Trophoblast cell (in vitro differentiated cells and primary cell): ENCODE measurements at regions not wholly inside any gene's neighbourhood (a gene's known extent, or its start where the extent isn't known, plus 50 kb on each side); places are given as distances from the start of the nearest gene placed in this dataset.
A peak's percentile ranks its signal among the peaks of the same experiment; 100 is the strongest.
"Not testable (repeated sequence)": the region's sequence is repeated elsewhere in the genome, so short reads cannot be mapped to it uniquely, and the experiment has no call there.

ENCODE experiments used
- DNase-seq, 2 donors: peaks; one replicate each; pipeline ENCODE4 v3.0.0-alpha.2; 2016
- H2AFZ ChIP-seq: 2 replicates; pipeline ENCODE4 v1.6.1; 2013; ENCODE audit warnings: low read length, moderate library complexity, mild to moderate bottlenecking; ENCODE audit not compliant: insufficient read depth, poor library complexity
- H2AK5ac ChIP-seq: 2 replicates; pipeline ENCODE4 v1.6.1; 2013; ENCODE audit warnings: mild to moderate bottlenecking, low read length
- H2BK120ac ChIP-seq: 2 replicates; pipeline ENCODE4 v1.6.1; 2013; ENCODE audit warnings: low read length, mild to moderate bottlenecking, moderate library complexity; ENCODE audit not compliant: insufficient read depth, poor library complexity
- H2BK12ac ChIP-seq: 2 replicates; pipeline ENCODE4 v1.6.1; 2013; ENCODE audit warnings: mild to moderate bottlenecking, low read length, moderate library complexity
- H2BK5ac ChIP-seq: 2 replicates; pipeline ENCODE4 v1.6.1; 2013; ENCODE audit warnings: low read length, low read depth, moderate library complexity, mild to moderate bottlenecking; ENCODE audit not compliant: poor library complexity
- H3K14ac ChIP-seq: 2 replicates; pipeline ENCODE4 v1.6.1; 2013; ENCODE audit warnings: mild to moderate bottlenecking, low read length
- H3K18ac ChIP-seq: 2 replicates; pipeline ENCODE4 v1.6.1; 2013; ENCODE audit warnings: mild to moderate bottlenecking, low read length
- H3K23ac ChIP-seq: 2 replicates; pipeline ENCODE4 v1.6.1; 2013; ENCODE audit warnings: low read length
- H3K27ac ChIP-seq: 2 replicates; pipeline ENCODE4 v1.5.1; 2013; ENCODE audit warnings: low read depth, mild to moderate bottlenecking, inconsistent platforms, low read length, moderate library complexity
- H3K27me3 ChIP-seq: 2 replicates; pipeline ENCODE4 v1.6.1; 2013; ENCODE audit warnings: inconsistent platforms, mild to moderate bottlenecking, low read length, moderate library complexity; ENCODE audit not compliant: insufficient read depth
- H3K36me3 ChIP-seq, 2 experiments: 1 replicate in 1 of 2; 2 replicates in 1 of 2; pipeline ENCODE4 v1.6.1; 2013; ENCODE audit warnings: low read length in 2 of 2, mild to moderate bottlenecking in 2 of 2, moderate library complexity in 1 of 2; ENCODE audit not compliant: insufficient read depth in 2 of 2, control insufficient read depth in 1 of 2
- H3K4ac ChIP-seq: 2 replicates; pipeline ENCODE4 v1.6.1; 2013; ENCODE audit warnings: low read depth, mild to moderate bottlenecking, low read length, moderate library complexity
- H3K4me1 ChIP-seq, 2 experiments: 1 replicate in 1 of 2; 2 replicates in 1 of 2; pipeline ENCODE4 v1.6.1; 2013; ENCODE audit warnings: low read length in 2 of 2, mild to moderate bottlenecking in 2 of 2, moderate library complexity in 1 of 2; ENCODE audit not compliant: insufficient read depth in 2 of 2, control insufficient read depth in 1 of 2
- H3K4me2 ChIP-seq: 2 replicates; pipeline ENCODE4 v1.6.1; 2013; ENCODE audit warnings: inconsistent platforms, mild to moderate bottlenecking, low read length, moderate library complexity
- H3K4me3 ChIP-seq: 2 replicates; pipeline ENCODE4 v1.5.1; 2013; ENCODE audit warnings: mild to moderate bottlenecking, low read depth, low read length, inconsistent platforms
- H3K79me1 ChIP-seq: one replicate; pipeline ENCODE4 v1.6.1; 2013; ENCODE audit warnings: low read length
- H3K79me2 ChIP-seq: 2 replicates; pipeline ENCODE4 v1.6.1; 2013; ENCODE audit warnings: low read length, mild to moderate bottlenecking; ENCODE audit not compliant: control insufficient read depth, insufficient read depth, poor library complexity
- H3K9ac ChIP-seq: 2 replicates; pipeline ENCODE4 v1.6.1; 2013; ENCODE audit warnings: mild to moderate bottlenecking, low read length
- H3K9me3 ChIP-seq: 2 replicates; pipeline ENCODE4 v1.6.1; 2013; ENCODE audit warnings: low read depth, mild to moderate bottlenecking, control low read depth, inconsistent platforms, low read length; ENCODE audit not compliant: insufficient read depth
- H4K12ac ChIP-seq: 2 replicates; pipeline ENCODE4 v1.6.1; 2013; ENCODE audit warnings: low read depth, mild to moderate bottlenecking, low read length, moderate library complexity
- H4K8ac ChIP-seq: 2 replicates; pipeline ENCODE4 v1.6.1; 2013; ENCODE audit warnings: low read depth, mild to moderate bottlenecking, low read length, moderate library complexity
- H4K91ac ChIP-seq: one replicate; pipeline ENCODE4 v1.6.1; 2013; ENCODE audit warnings: low read depth, mild to moderate bottlenecking, low read length, moderate library complexity
- WGBS: extraction: QIAGEN DNeasy Blood & Tissue Kit; methylation state at CpG from one replicate; pipeline ENCODE4 v1.1.7; 2013; ENCODE audit warnings: missing lambda C conversion rate; ENCODE audit not compliant: insufficient read length, insufficient coverage; ENCODE audit errors: extremely low coverage; 5-methylcytosine and 5-hydroxymethylcytosine counted together

DNA sequence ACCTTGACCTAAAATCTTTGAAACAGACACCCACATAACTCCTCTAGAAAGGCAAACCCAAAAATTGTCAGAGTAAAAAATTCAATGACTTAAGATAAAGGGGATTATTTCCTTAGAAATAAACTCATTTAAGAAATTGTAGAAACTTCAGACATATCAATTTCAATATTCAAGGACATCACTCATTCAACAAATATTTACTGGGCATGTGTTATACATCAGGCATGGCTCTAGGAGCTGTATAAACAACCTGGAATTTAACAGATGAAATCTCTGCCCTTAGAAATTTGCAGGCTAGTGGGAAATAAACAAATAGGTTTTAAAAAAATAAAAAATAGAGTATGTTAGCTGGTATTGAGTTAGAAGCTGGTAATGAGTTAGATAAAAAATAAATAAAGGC, 84.0 kb upstream of the LSM14A start:
- no peaks in the 10 kb centered on the region for H3K79me1 ChIP-seq
- H2AK5ac ChIP-seq: no peak overlapping the region
- H3K4me3 ChIP-seq: no peak overlapping the region
- no peak overlapping the region for H4K8ac ChIP-seq
- no peak overlapping the region for H2AFZ ChIP-seq
- H3K9ac ChIP-seq: no peak overlapping the region
- no peaks in the 10 kb centered on the region for H3K36me3 ChIP-seq
- H3K18ac ChIP-seq: no peak overlapping the region
- no peak overlapping the region for H4K91ac ChIP-seq
- H3K4me1 ChIP-seq: peaks cover 0 to 3% of the 10 kb centered on the region in 2 experiments
- H3K79me2 ChIP-seq: no peaks in the 10 kb centered on the region
- no peak overlapping the region for H2BK12ac ChIP-seq
- H2BK120ac ChIP-seq: no peak overlapping the region
- H2BK5ac ChIP-seq: no peak overlapping the region
- no peak overlapping the region for H3K27ac ChIP-seq
- no peak overlapping the region for H4K12ac ChIP-seq
- H3K9me3 ChIP-seq: no peaks in the 10 kb centered on the region
- H3K4me2 ChIP-seq: no peak overlapping the region
- no peak overlapping the region for H3K4ac ChIP-seq
- DNase-seq: peak in 1 of 2 donors; percentile 69
- H3K27me3 ChIP-seq: no peaks in the 10 kb centered on the region
- H3K23ac ChIP-seq: no peak overlapping the region
- H3K14ac ChIP-seq: no peak overlapping the region

DNA sequence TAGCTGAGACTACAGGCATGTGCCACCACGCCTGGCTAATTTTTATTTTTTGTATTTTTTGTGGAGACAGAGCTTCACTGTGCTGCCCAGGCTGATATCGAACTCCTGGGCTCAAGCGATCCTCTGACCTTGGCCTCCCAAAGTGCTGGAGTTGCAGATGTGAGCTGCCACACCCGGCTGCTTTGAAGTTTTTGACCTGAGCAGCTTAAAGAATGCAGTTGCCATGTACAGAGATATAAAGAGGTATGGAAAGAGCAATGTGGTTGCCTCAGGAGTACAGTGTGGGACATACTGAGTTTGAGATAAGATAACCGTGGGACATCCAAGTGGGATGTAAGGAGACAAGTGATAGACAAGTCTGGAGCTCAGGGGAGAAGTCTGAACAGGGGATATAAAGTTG, 82.7 kb upstream of the LSM14A start:
- Histone ChIP-seq H2BK120ac (no peak overlapping the region), H3K9ac (no peak overlapping the region), H2AFZ (no peak overlapping the region), H3K27me3 (no peaks in the 10 kb centered on the region), H3K4ac (no peak overlapping the region), H3K79me1 (no peaks in the 10 kb centered on the region), H3K4me2 (no peak overlapping the region), H3K23ac (no peak overlapping the region), H3K27ac (no peak overlapping the region), H4K8ac (no peak overlapping the region), H4K91ac (no peak overlapping the region), H2AK5ac (no peak overlapping the region), H3K4me1 (peaks cover 0 to 3% of the 10 kb centered on the region in 2 experiments), H2BK5ac (no peak overlapping the region), H2BK12ac (no peak overlapping the region), H3K9me3 (no peaks in the 10 kb centered on the region), H4K12ac (no peak overlapping the region), H3K4me3 (no peak overlapping the region), H3K79me2 (no peaks in the 10 kb centered on the region), H3K14ac (no peak overlapping the region), H3K36me3 (no peaks in the 10 kb centered on the region), H3K18ac (no peak overlapping the region)
- DNase-seq: peak in 1 of 2 donors; percentile 64
- no CpG with 5 or more reads among the region's 5 CpGs for WGBS

DNA sequence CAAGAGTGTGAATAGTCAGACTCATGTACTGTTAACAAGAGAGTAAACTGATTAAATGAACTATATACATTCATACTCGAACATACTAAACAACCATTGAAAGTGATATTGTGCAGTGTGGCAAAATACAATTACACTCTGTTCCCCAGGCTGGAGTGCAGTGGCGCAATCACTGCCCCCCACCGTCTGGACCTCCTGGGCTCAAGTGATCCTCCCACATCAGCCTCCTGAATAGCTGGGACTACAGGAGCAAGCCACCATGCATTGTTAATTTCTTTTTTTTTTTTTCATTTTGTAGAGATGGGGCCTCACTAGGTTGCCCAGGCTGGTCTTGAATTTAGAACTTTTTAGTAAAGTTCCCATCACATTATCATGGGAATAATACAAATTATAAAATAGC, 77.3 kb upstream of the LSM14A start:
- H2AFZ ChIP-seq: no peak overlapping the region
- no peaks in the 10 kb centered on the region for H3K79me2 ChIP-seq
- no peak overlapping the region for H3K14ac ChIP-seq
- H2BK5ac ChIP-seq: no peak overlapping the region
- no peak overlapping the region for H4K91ac ChIP-seq
- DNase-seq: no peak
- no peak overlapping the region for H2BK12ac ChIP-seq
- no peak overlapping the region for H4K12ac ChIP-seq
- no peak overlapping the region for H4K8ac ChIP-seq
- H3K79me1 ChIP-seq: no peaks in the 10 kb centered on the region
- no CpG with 5 or more reads among the region's 3 CpGs for WGBS
- no peak overlapping the region for H2BK120ac ChIP-seq
- H2AK5ac ChIP-seq: no peak overlapping the region
- no peaks in the 10 kb centered on the region for H3K9me3 ChIP-seq
- H3K4me2 ChIP-seq: no peak overlapping the region
- no peaks in the 10 kb centered on the region for H3K36me3 ChIP-seq
- H3K4ac ChIP-seq: no peak overlapping the region
- no peak overlapping the region for H3K18ac ChIP-seq
- H3K27ac ChIP-seq: no peak overlapping the region
- no peak overlapping the region for H3K4me3 ChIP-seq
- no peak overlapping the region for H3K23ac ChIP-seq
- H3K4me1 ChIP-seq: no peaks in the 10 kb centered on the region
- no peaks in the 10 kb centered on the region for H3K27me3 ChIP-seq
- H3K9ac ChIP-seq: no peak overlapping the region

DNA sequence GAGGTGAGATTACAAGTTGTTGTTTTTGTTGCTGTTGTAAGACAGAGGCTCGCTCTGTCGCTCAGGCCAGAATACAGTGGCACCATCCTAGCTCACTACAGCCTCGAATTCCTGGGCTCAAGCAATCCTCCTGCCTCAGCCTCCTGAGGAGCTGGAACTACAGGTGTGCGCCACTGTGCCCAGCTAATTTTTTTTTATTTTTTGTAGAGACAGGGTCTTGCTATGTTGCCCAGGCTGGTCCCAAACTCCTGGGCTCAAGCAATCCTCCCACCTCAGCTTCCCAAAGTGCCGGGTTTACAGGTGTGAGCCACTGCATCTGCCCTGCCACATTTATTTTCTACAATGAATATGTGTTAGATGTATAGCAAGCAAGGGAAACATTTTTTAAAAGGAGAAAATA, 76.9 kb upstream of the LSM14A start:
- H3K4me3 ChIP-seq, H2AFZ ChIP-seq, H3K27me3 ChIP-seq, H3K4ac ChIP-seq, H4K8ac ChIP-seq, H3K79me2 ChIP-seq, H2BK12ac ChIP-seq, H3K23ac ChIP-seq, H3K18ac ChIP-seq, DNase-seq, H4K12ac ChIP-seq, H3K79me1 ChIP-seq, H3K36me3 ChIP-seq, H3K27ac ChIP-seq, H3K4me1 ChIP-seq, H3K9me3 ChIP-seq, H2BK120ac ChIP-seq, H3K14ac ChIP-seq, H2BK5ac ChIP-seq, H2AK5ac ChIP-seq, H3K9ac ChIP-seq, H4K91ac ChIP-seq, H3K4me2 ChIP-seq: not testable (repeated sequence)
- WGBS: no CpG with 5 or more reads among the region's 5 CpGs
